Pancreas (tissue), 10 donors: ENCODE measurements at regions not wholly inside any gene's neighbourhood (a gene's known extent, or its start where the extent isn't known, plus 50 kb on each side); places are given as distances from the start of the nearest gene placed in this dataset.

Experiments
- ATAC-seq, 4 donors: fragments of 200-7000 bp; cut with Tn5 transposase; one replicate each; pipeline versions ENCODE4 v1.8.0 to v1.9.1; 2020; ENCODE audit warnings: mild to moderate bottlenecking in 4 of 4, moderate library complexity in 4 of 4
- DNase-seq, 6 donors: peaks; one replicate each; pipeline ENCODE4 v3.0.0-alpha.2; 2020
- FAIRE-seq: peaks from 2 replicates; lab custom pipeline; 2012; peaks lifted over from hg19 to GRCh38; lab: Jason Lieb, UNC
- H3K27ac ChIP-seq, 4 donors: fragments of 200-600 bp; sonication (generic); 1 replicate in 3 of 4; 2 replicates in 1 of 4; pipeline versions ENCODE4 v1.5.0 to v1.8.0; 2020
- H3K27me3 ChIP-seq, 4 donors: fragments of 200-600 bp; one replicate each; pipeline ENCODE4 v1.8.0; 2021
- H3K36me3 ChIP-seq, 3 donors: fragments of 200-600 bp; sonication (generic) in 1 of 3; one replicate each; pipeline versions ENCODE4 v1.5.0 to v1.8.0; 2020 to 2021
- H3K4me1 ChIP-seq, 3 donors: fragments of 200-600 bp; one replicate each; pipeline ENCODE4 v1.8.0; 2021
- H3K4me3 ChIP-seq, 4 donors: fragments of 200-600 bp; sonication (generic) in 2 of 4; one replicate each; pipeline versions ENCODE4 v1.5.0 to v1.8.0; 2020 to 2021
- H3K9me3 ChIP-seq, 4 donors: fragments of 200-600 bp; one replicate each; pipeline ENCODE4 v1.8.0; 2021
- CTCF ChIP-seq, 4 donors: fragments of 200-600 bp; sonication (generic) in 3 of 4; IDR thresholded peaks; one replicate each; pipeline versions ENCODE4 v1.5.0 to v1.8.0; 2021; ENCODE audit warnings: antibody characterized with exemption in 4 of 4
- WGBS, 2 donors: extraction: QIAGEN DNeasy Blood & Tissue Kit; methylation state at CpG; one replicate each; pipeline ENCODE4 v1.1.7; 2013; 5-methylcytosine and 5-hydroxymethylcytosine counted together
- intact Hi-C, 3 donors: fragments of 100-400 bp; cut with DNase I; formaldehyde crosslinking; loops; one replicate each; pipeline versions ENCODE4 v1.11.1 to v1.14.2; 2022
- donor health status: healthy with polysubstance abuse.
- donor health status: DM: no; HTN: no; CAD: no; lungs with moderate emphysema.
- donor health status: DM: no; HTN: no; CAD: no.
- donor health status: control.
- donor health status: control.
- donor health status: Bipolar disorder and iron deficiency.
- donor health status: DM: yes; HTN: yes; CAD: no.
- donor health status: DM: no; HTN: no; CAD: no.
- donor health status: DM: no; HTN: no; CAD: no.
- donor health status: DM: yes; HTN: yes; CAD: no.

- Histone ChIP-seq H3K4me3 (no peak overlapping the region), H3K9me3 (no peaks in the 10 kb centered on the region), H3K36me3 (no peaks in the 10 kb centered on the region), H3K4me1 (no peaks in the 10 kb centered on the region), H3K27ac (no peak overlapping the region), H3K27me3 (no peaks in the 10 kb centered on the region)
- TF ChIP-seq CTCF (IDR thresholded peaks at IDR 0.05), result no peak
- FAIRE-seq (no peak), ATAC-seq (no peak), DNase-seq (no peak)
- intact Hi-C loops, result no loop called here
- 31 to 42% methylated on average over 3 of the region's 3 CpGs for WGBS, 2 donors
Measured at GRCh38 chr11:38476808-38477575, 1879.0 kb upstream of the RAG2 start.

GRCh38 chr11:38461751-38462150, 1863.7 kb upstream of the RAG2 start:
- no peaks in the 10 kb centered on the region for H3K36me3 ChIP-seq
- DNase-seq, result no peak
- FAIRE-seq, result no peak
- no peak overlapping the region for H3K4me3 ChIP-seq
- WGBS, 2 donors, result 84 to 92% methylated on average over 6 of the region's 6 CpGs
- no peaks in the 10 kb centered on the region for H3K9me3 ChIP-seq
- TF ChIP-seq CTCF (IDR thresholded peaks at IDR 0.05), result no peak
- intact Hi-C loops, result no loop called here
- ATAC-seq, result no peak
- no peaks in the 10 kb centered on the region for H3K27me3 ChIP-seq
- H3K4me1 ChIP-seq, result peaks cover 0 to 10% (median 0%) of the 10 kb centered on the region in 3 donors
- H3K27ac ChIP-seq, result no peak overlapping the region

GRCh38 chr11:38460896-38461295, 1862.9 kb upstream of the RAG2 start:
- H3K27me3 ChIP-seq, result no peaks in the 10 kb centered on the region
- H3K4me1 ChIP-seq, result peaks cover 0 to 10% (median 0%) of the 10 kb centered on the region in 3 donors
- 2 to 7% methylated on average over 2 of the region's 2 CpGs for WGBS, 2 donors
- H3K27ac ChIP-seq, result no peak overlapping the region
- no peaks in the 10 kb centered on the region for H3K36me3 ChIP-seq
- intact Hi-C loops, result no loop called here
- H3K4me3 ChIP-seq, result no peak overlapping the region
- DNase-seq (peak in 4 of 6 donors; percentile 52 to 61 (median 54)), FAIRE-seq (no peak), ATAC-seq (peak; percentile 70 to 94 (median 88))
- no peak for TF ChIP-seq CTCF (IDR thresholded peaks at IDR 0.05)
- no peaks in the 10 kb centered on the region for H3K9me3 ChIP-seq

DNA sequence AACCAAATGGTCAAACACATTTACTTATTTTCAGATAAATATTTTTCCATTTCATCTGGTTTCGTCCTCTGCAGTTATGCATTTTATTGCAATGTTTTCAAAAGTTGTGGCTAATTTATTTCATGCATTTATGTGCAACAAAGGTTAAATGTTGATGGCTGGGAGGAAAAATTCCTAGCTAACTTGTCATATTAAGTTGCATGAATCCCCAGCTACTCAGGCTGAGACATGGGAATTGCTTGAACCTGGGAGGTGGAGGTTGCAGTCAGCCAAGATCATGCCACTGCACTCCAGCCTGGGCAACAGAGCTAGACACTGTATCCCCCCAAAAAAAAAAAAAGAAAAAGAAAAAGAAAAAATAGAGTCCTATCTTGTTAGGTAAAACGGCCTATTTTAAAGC, 1862.4 kb upstream of the RAG2 start:
- Histone ChIP-seq H3K36me3 (no peaks in the 10 kb centered on the region), H3K9me3 (no peaks in the 10 kb centered on the region), H3K4me1 (peaks cover 0 to 10% (median 0%) of the 10 kb centered on the region in 3 donors), H3K27me3 (no peaks in the 10 kb centered on the region), H3K4me3 (no peak overlapping the region), H3K27ac (no peak overlapping the region)
- WGBS, 2 donors, result 81 to 82% methylated on average over 2 of the region's 2 CpGs
- no peak for TF ChIP-seq CTCF (IDR thresholded peaks at IDR 0.05)
- intact Hi-C loops, result no loop called here
- ATAC-seq (no peak), FAIRE-seq (no peak), DNase-seq (no peak)

GRCh38 chr11:38456371-38456770, 1858.3 kb upstream of the RAG2 start:
- no peaks in the 10 kb centered on the region for H3K36me3 ChIP-seq
- TF ChIP-seq CTCF (IDR thresholded peaks at IDR 0.05), result no peak
- no peak overlapping the region for H3K4me3 ChIP-seq
- intact Hi-C loops, result no loop called here
- no peak overlapping the region for H3K27ac ChIP-seq
- no peak for DNase-seq
- 50 to 57% methylated on average over 3 of the region's 3 CpGs for WGBS, 2 donors
- FAIRE-seq, result no peak
- no peaks in the 10 kb centered on the region for H3K9me3 ChIP-seq
- no peaks in the 10 kb centered on the region for H3K27me3 ChIP-seq
- peaks cover 0 to 8% (median 0%) of the 10 kb centered on the region in 3 donors for H3K4me1 ChIP-seq
- no peak for ATAC-seq
